HCT116 (cell line): ENCODE measurements at regions not wholly inside any gene's neighbourhood (a gene's known extent, or its start where the extent isn't known, plus 50 kb on each side); places are given as distances from the start of the nearest gene placed in this dataset.

Experiments
- ATAC-seq: fragments of 200-7000 bp; cut with Tn5 transposase; 2 replicates; pipeline ENCODE4 v1.9.1; 2020; ENCODE audit warnings: mild to moderate bottlenecking, moderate library complexity
- BruUV-seq: library from RNA; stranded (reverse); fragments of 400-500 nt; replicated peaks from 2 replicates; lab custom pipeline; 2021; lab: Mats Ljungman, UMichigan
- CTCF ChIA-PET: fragments of 300-600 bp; sonication (Branson Sonifier 250); formaldehyde crosslinking; loops from one replicate; lab custom pipeline; 2021; ENCODE audit warnings: antibody characterized with exemption; lab: Charles Lee
- POLR2A ChIA-PET: fragments of 300-600, 350-600 bp; sonication (Branson Sonifier 250); formaldehyde crosslinking; loops from one replicate; lab custom pipeline; 2021; ENCODE audit warnings: antibody characterized with exemption; lab: Charles Lee
- RAD21 ChIA-PET, 2 experiments: fragments of 300-600 bp; sonication (Branson Sonifier 250); formaldehyde crosslinking; loops; one replicate each; lab custom pipeline; 2023; ENCODE audit warnings: low total read pairs in 2 of 2; ENCODE audit not compliant: uncharacterized antibody in 2 of 2, unreplicated experiment in 2 of 2, low non-redundant PET in 1 of 2; lab: Charles Lee
- DNase-seq: peaks from one replicate; pipeline ENCODE4 v3.0.0-alpha.2; 2010; ENCODE audit warnings: low read depth, low spot score
- H2AFZ ChIP-seq: fragments of 200-600 bp; shearing (Covaris generic), sonication (generic); 2 replicates; pipeline ENCODE4 v1.6.1; 2017; ENCODE audit warnings: low read depth, mixed run types, mixed read lengths, antibody characterized with exemption, low read length; ENCODE audit not compliant: poor library complexity, severe bottlenecking
- H3K27ac ChIP-seq: 2 replicates; pipeline ENCODE4 v1.5.1; 2012; ENCODE audit warnings: low read depth, low read length
- H3K27me3 ChIP-seq: fragments of 200-600 bp; sonication (generic); 2 replicates; pipeline ENCODE4 v1.6.1; 2016; ENCODE audit warnings: mixed run types, low read length, mixed read lengths; ENCODE audit not compliant: insufficient read depth
- H3K36me3 ChIP-seq, 2 experiments: fragments of 200-500 bp in 1 of 2; fragments of 200-600 bp in 1 of 2; sonication (Bioruptor generic) in 1 of 2; sonication (generic) in 1 of 2; 2 replicates each; pipeline versions ENCODE4 v1.5.1 to v1.6.1; 2014 to 2016; ENCODE audit warnings: low read length in 2 of 2, inconsistent platforms in 1 of 2, mixed read lengths in 1 of 2, mixed run types in 1 of 2; ENCODE audit not compliant: insufficient read depth in 2 of 2, control insufficient read depth in 1 of 2
- H3K4me1 ChIP-seq, 2 experiments: fragments of 200-600 bp in 1 of 2; sonication (generic) in 1 of 2; 2 replicates each; pipeline versions ENCODE4 v1.5.1 to v1.6.1; 2012 to 2017; ENCODE audit warnings: low read length in 2 of 2, inconsistent platforms in 1 of 2, mild to moderate bottlenecking in 1 of 2, mixed read lengths in 1 of 2, mixed run types in 1 of 2, moderate library complexity in 1 of 2; ENCODE audit not compliant: insufficient read depth in 2 of 2, control insufficient read depth in 1 of 2
- H3K4me2 ChIP-seq: fragments of 200-600 bp; sonication (generic); 2 replicates; pipeline ENCODE4 v1.6.1; 2017; ENCODE audit warnings: mixed run types, low read length, mixed read lengths
- H3K4me3 ChIP-seq, 2 experiments: fragments of 200-600 bp in 1 of 2; sonication (generic) in 1 of 2; replicated peaks in 1 of 2; 2 replicates each; pipeline ENCODE4 v1.5.1; 2011 to 2016; ENCODE audit warnings: low read length in 2 of 2, control low read depth in 1 of 2, low read depth in 1 of 2, mild to moderate bottlenecking in 1 of 2, mixed read lengths in 1 of 2, mixed run types in 1 of 2
- H3K79me2 ChIP-seq: fragments of 200-600 bp; sonication (generic); 2 replicates; pipeline ENCODE4 v1.6.1; 2017; ENCODE audit warnings: mild to moderate bottlenecking, mixed run types, low read length, moderate library complexity, mixed read lengths; ENCODE audit not compliant: insufficient read depth
- H3K9ac ChIP-seq: fragments of 200-600 bp; sonication (generic); 2 replicates; pipeline ENCODE4 v1.6.1; 2016; ENCODE audit warnings: low read length, mixed read lengths
- H3K9me2 ChIP-seq: fragments of 200-600 bp; sonication (generic), shearing (Covaris generic); 2 replicates; pipeline ENCODE4 v1.6.1; 2017; ENCODE audit warnings: mixed run types, mild to moderate bottlenecking, moderate library complexity; ENCODE audit not compliant: insufficient read depth
- H3K9me3 ChIP-seq, 2 experiments: fragments of 200-500 bp in 1 of 2; fragments of 200-600 bp in 1 of 2; sonication (Bioruptor generic) in 1 of 2; sonication (generic) in 1 of 2; 2 replicates each; pipeline ENCODE4 v1.6.1; 2014 to 2017; ENCODE audit warnings: low read length in 2 of 2, mixed read lengths in 2 of 2, inconsistent platforms in 1 of 2, low read depth in 1 of 2, mild to moderate bottlenecking in 1 of 2, mixed run types in 1 of 2, moderate library complexity in 1 of 2; ENCODE audit not compliant: control insufficient read depth in 1 of 2, insufficient read depth in 1 of 2
- H4K20me1 ChIP-seq: fragments of 200-600 bp; sonication (generic), shearing (Covaris generic); 2 replicates; pipeline ENCODE4 v1.6.1; 2017; ENCODE audit warnings: mixed run types, mild to moderate bottlenecking, moderate library complexity; ENCODE audit not compliant: insufficient read depth
- EZH2 ChIP-seq: fragments of 200-600 bp; sonication (generic); IDR thresholded peaks from 2 replicates; pipeline ENCODE4 v1.6.1; 2017; ENCODE audit warnings: antibody characterized with exemption, mixed run types
- FOSL1 ChIP-seq: IDR thresholded peaks from 2 replicates; pipeline ENCODE4 v1.6.1; 2012; ENCODE audit warnings: low read depth
- JUND ChIP-seq: IDR thresholded peaks from 2 replicates; pipeline ENCODE4 v1.6.1; 2012
- POLR2AphosphoS5 ChIP-seq: IDR thresholded peaks from 2 replicates; pipeline ENCODE4 v1.6.1; 2011; ENCODE audit warnings: mild to moderate bottlenecking, low read depth, low read length, moderate library complexity
- TCF7L2 ChIP-seq: IDR thresholded peaks from 2 replicates; pipeline ENCODE4 v1.7.0; 2011; ENCODE audit warnings: borderline replicate concordance, inconsistent platforms; ENCODE audit not compliant: insufficient read depth, insufficient read length; ENCODE audit errors: extremely low read depth
- YY1 ChIP-seq: IDR thresholded peaks from 2 replicates; pipeline ENCODE4 v1.6.1; 2011; ENCODE audit warnings: low read length, low read depth, moderate library complexity, mild to moderate bottlenecking; ENCODE audit not compliant: insufficient replicate concordance; ENCODE audit errors: extremely low read depth
- ZFX ChIP-seq: fragments of 450-650 bp; IDR thresholded peaks from 2 replicates; pipeline ENCODE4 v1.6.1; 2017
- intact Hi-C: fragments of 100-400 bp; cut with micrococcal nuclease; formaldehyde crosslinking; loops from 2 replicates; pipeline ENCODE4 v1.10.0; 2022
- TF ChIP-seq, protein P1 (sequence below): IDR thresholded peaks from 2 replicates; pipeline ENCODE4 v1.6.1; 2012
- TF ChIP-seq, protein P2 (sequence below): IDR thresholded peaks from 2 replicates; pipeline ENCODE4 v1.6.1; 2011; ENCODE audit warnings: mild to moderate bottlenecking, low read length, moderate library complexity; ENCODE audit not compliant: insufficient replicate concordance; ENCODE audit errors: extremely low read depth
- TF ChIP-seq, protein P3 (sequence below): IDR thresholded peaks from 2 replicates; pipeline ENCODE4 v1.6.1; 2012; ENCODE audit warnings: low read depth

DNA sequence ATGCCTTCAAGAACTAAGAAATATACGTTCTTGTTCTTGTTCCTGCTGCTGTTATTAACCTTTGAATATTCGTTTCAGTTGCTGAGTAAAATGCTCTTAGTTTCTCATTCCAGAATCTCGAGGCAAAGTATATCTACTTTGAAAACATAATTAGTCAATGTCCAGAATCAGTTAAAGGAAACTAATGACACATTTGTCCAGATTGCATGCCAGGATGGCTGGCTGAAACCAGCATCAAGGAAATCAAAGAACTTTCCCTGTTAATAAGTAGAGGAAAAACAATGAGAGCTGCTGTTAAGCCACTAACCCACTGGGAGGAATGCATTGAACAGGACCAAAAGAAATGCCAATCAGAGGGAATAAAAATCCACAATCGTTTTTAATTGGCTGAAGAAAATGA is 196.9 kb downstream of the ALDH8A1 start:
- Histone ChIP-seq H3K79me2 (no peaks in the 10 kb centered on the region), H3K9ac (no peak overlapping the region), H3K4me1 (peaks cover under 1 to 3% of the 10 kb centered on the region in 2 experiments; a peak in 1 of 4 replicates), H3K4me3 (no peak overlapping the region), H4K20me1 (no peaks in the 10 kb centered on the region), H3K27ac (no peak overlapping the region), H3K36me3 (no peaks in the 10 kb centered on the region), H3K27me3 (no peaks in the 10 kb centered on the region), H3K9me2 (no peaks in the 10 kb centered on the region), H3K9me3 (no peaks in the 10 kb centered on the region), H2AFZ (no peak overlapping the region), H3K4me2 (no peak overlapping the region)
- TF ChIP-seq, protein P1, sequence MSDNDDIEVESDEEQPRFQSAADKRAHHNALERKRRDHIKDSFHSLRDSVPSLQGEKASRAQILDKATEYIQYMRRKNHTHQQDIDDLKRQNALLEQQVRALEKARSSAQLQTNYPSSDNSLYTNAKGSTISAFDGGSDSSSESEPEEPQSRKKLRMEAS = no peak
- TF ChIP-seq JUND = no peak
- TF ChIP-seq, protein P2, sequence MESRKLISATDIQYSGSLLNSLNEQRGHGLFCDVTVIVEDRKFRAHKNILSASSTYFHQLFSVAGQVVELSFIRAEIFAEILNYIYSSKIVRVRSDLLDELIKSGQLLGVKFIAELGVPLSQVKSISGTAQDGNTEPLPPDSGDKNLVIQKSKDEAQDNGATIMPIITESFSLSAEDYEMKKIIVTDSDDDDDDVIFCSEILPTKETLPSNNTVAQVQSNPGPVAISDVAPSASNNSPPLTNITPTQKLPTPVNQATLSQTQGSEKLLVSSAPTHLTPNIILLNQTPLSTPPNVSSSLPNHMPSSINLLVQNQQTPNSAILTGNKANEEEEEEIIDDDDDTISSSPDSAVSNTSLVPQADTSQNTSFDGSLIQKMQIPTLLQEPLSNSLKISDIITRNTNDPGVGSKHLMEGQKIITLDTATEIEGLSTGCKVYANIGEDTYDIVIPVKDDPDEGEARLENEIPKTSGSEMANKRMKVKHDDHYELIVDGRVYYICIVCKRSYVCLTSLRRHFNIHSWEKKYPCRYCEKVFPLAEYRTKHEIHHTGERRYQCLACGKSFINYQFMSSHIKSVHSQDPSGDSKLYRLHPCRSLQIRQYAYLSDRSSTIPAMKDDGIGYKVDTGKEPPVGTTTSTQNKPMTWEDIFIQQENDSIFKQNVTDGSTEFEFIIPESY = no peak
- TF ChIP-seq, protein P3, sequence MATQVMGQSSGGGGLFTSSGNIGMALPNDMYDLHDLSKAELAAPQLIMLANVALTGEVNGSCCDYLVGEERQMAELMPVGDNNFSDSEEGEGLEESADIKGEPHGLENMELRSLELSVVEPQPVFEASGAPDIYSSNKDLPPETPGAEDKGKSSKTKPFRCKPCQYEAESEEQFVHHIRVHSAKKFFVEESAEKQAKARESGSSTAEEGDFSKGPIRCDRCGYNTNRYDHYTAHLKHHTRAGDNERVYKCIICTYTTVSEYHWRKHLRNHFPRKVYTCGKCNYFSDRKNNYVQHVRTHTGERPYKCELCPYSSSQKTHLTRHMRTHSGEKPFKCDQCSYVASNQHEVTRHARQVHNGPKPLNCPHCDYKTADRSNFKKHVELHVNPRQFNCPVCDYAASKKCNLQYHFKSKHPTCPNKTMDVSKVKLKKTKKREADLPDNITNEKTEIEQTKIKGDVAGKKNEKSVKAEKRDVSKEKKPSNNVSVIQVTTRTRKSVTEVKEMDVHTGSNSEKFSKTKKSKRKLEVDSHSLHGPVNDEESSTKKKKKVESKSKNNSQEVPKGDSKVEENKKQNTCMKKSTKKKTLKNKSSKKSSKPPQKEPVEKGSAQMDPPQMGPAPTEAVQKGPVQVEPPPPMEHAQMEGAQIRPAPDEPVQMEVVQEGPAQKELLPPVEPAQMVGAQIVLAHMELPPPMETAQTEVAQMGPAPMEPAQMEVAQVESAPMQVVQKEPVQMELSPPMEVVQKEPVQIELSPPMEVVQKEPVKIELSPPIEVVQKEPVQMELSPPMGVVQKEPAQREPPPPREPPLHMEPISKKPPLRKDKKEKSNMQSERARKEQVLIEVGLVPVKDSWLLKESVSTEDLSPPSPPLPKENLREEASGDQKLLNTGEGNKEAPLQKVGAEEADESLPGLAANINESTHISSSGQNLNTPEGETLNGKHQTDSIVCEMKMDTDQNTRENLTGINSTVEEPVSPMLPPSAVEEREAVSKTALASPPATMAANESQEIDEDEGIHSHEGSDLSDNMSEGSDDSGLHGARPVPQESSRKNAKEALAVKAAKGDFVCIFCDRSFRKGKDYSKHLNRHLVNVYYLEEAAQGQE = no peak
- TF ChIP-seq FOSL1 = no peak
- no peak for TF ChIP-seq YY1
- TF ChIP-seq POLR2AphosphoS5 = no peak
- no peak for TF ChIP-seq EZH2
- no peak for TF ChIP-seq ZFX
- TF ChIP-seq TCF7L2 = no peak
- no TSS peak for BruUV-seq
- intact Hi-C loops = no loop called here
- RAD21 ChIA-PET = no interaction called here
- ATAC-seq (no peak), DNase-seq (no peak)
- CTCF ChIA-PET = no interaction called here
- POLR2A ChIA-PET = no interaction called here
